ENCODE measurements at regions not wholly inside any gene's neighbourhood (a gene's known extent, or its start where the extent isn't known, plus 50 kb on each side); places are given as distances from the start of the nearest gene placed in this dataset.

DNA sequence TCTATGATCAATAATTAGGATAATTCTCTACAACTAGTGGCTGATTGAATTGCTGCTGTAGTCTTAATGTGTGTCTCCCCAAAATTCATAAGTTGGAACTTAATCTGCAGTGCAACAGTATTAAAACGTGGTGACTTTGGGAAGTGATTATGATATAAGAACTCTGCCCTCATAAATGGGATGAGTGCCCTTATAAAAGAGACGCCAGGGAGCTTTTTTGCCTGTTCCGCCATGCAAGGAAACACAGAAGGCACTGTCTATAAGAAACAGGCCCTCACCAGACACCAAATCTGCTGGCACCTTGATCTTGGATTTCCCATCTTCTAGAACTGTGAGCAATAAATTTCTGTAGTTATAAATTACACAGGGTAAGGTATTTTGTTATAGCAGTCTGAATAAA lies 161.0 kb downstream of the ALX1 start:
- H3K9me3 ChIP-seq (ENCODE audit: control insufficient read depth, low read length) = peaks cover 11% of the 10 kb centered on the region
- Mint-ChIP-seq H3K36me3 (ENCODE audit: low read depth) (no peaks in the 10 kb centered on the region), H3K4me3 (no peak overlapping the region), H3K27me3 (ENCODE audit: insufficient read depth) (peaks cover 8% of the 10 kb centered on the region), H3K4me1 (peaks cover 36% of the 10 kb centered on the region), H3K27ac (no peak overlapping the region), H3K9me3 (peaks cover 13% of the 10 kb centered on the region)
- no peaks in the 10 kb centered on the region for H3K27me3 ChIP-seq (ENCODE audit: control insufficient read depth, insufficient read depth, low read length, poor library complexity, severe bottlenecking)
- no peaks in the 10 kb centered on the region for H3K36me3 ChIP-seq (ENCODE audit: control insufficient read depth, insufficient read depth, low read length)
- no peak overlapping the region for H3K9ac ChIP-seq (ENCODE audit: extremely low read depth, low read length, poor library complexity, severe bottlenecking)
- H3K4me3 ChIP-seq (ENCODE audit: low read length) = peak overlapping the region; percentile 39
- TF ChIP-seq, protein P1, sequence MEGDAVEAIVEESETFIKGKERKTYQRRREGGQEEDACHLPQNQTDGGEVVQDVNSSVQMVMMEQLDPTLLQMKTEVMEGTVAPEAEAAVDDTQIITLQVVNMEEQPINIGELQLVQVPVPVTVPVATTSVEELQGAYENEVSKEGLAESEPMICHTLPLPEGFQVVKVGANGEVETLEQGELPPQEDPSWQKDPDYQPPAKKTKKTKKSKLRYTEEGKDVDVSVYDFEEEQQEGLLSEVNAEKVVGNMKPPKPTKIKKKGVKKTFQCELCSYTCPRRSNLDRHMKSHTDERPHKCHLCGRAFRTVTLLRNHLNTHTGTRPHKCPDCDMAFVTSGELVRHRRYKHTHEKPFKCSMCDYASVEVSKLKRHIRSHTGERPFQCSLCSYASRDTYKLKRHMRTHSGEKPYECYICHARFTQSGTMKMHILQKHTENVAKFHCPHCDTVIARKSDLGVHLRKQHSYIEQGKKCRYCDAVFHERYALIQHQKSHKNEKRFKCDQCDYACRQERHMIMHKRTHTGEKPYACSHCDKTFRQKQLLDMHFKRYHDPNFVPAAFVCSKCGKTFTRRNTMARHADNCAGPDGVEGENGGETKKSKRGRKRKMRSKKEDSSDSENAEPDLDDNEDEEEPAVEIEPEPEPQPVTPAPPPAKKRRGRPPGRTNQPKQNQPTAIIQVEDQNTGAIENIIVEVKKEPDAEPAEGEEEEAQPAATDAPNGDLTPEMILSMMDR (conservative IDR thresholded peaks at IDR 0.05) = no peak
- no peak overlapping the region for H3K27ac ChIP-seq (ENCODE audit: low read depth, low read length)
- peaks cover 7% of the 10 kb centered on the region for H3K4me1 ChIP-seq (ENCODE audit: control insufficient read depth, insufficient read depth, low read length)
- WGBS, 2 experiments (ENCODE audit: insufficient coverage in 1 of 2, insufficient read length in 1 of 2) = 89 to 90% methylated on average over 3 of the region's 3 CpGs
- DNase-seq = no peak

DNA sequence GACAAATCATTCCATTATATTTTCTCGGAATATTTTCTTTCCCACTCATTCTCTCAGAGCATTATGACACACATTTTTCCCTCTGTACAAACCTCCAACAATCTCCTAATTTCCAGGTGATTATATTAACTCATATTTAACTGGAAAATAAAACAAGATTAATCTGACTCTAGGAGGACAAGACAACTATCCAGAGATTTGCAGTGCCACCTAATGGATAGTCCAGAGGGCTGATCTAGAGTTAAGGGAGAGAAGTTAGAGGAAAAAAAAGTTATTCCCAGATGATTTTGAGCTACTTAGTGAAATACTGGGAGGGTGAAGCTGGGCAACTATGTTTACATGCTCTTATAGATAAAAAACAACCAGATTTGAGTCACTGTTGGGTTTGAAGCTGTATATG lies 161.7 kb downstream of the ALX1 start:
- peaks cover 7% of the 10 kb centered on the region for H3K4me1 ChIP-seq (ENCODE audit: control insufficient read depth, insufficient read depth, low read length)
- TF ChIP-seq, protein P1 (conservative IDR thresholded peaks at IDR 0.05) = peak; percentile 62
- Mint-ChIP-seq H3K9me3 (peaks cover 13% of the 10 kb centered on the region), H3K4me3 (no peak overlapping the region), H3K27ac (no peak overlapping the region), H3K27me3 (ENCODE audit: insufficient read depth) (peaks cover 8% of the 10 kb centered on the region), H3K4me1 (peaks cover 39% of the 10 kb centered on the region), H3K36me3 (ENCODE audit: low read depth) (no peaks in the 10 kb centered on the region)
- H3K27me3 ChIP-seq (ENCODE audit: control insufficient read depth, insufficient read depth, low read length, poor library complexity, severe bottlenecking) = no peaks in the 10 kb centered on the region
- H3K4me3 ChIP-seq (ENCODE audit: low read length) = no peak overlapping the region
- no peak overlapping the region for H3K9ac ChIP-seq (ENCODE audit: extremely low read depth, low read length, poor library complexity, severe bottlenecking)
- H3K27ac ChIP-seq (ENCODE audit: low read depth, low read length) = no peak overlapping the region
- no peaks in the 10 kb centered on the region for H3K36me3 ChIP-seq (ENCODE audit: control insufficient read depth, insufficient read depth, low read length)
- peaks cover 11% of the 10 kb centered on the region for H3K9me3 ChIP-seq (ENCODE audit: control insufficient read depth, low read length)
- no peak for DNase-seq
- 77% methylated on average over 1 of the region's 1 CpG; no CpG with 5 or more reads in 1 of the 2 experiments for WGBS, 2 experiments (ENCODE audit: insufficient coverage in 1 of 2, insufficient read length in 1 of 2)

GRCh38 chr12:85445060-85445938 lies 165.3 kb downstream of the ALX1 start:
- 73 to 81% methylated on average over 3 to 6 of the region's 6 CpGs for WGBS, 2 experiments (ENCODE audit: insufficient coverage in 1 of 2, insufficient read length in 1 of 2)
- H3K27me3 ChIP-seq (ENCODE audit: control insufficient read depth, insufficient read depth, low read length, poor library complexity, severe bottlenecking) = no peaks in the 10 kb centered on the region
- no peaks in the 10 kb centered on the region for H3K36me3 ChIP-seq (ENCODE audit: control insufficient read depth, insufficient read depth, low read length)
- Mint-ChIP-seq H3K36me3 (ENCODE audit: low read depth) (no peaks in the 10 kb centered on the region), H3K27ac (peak overlapping the region; percentile 46), H3K4me3 (no peak overlapping the region), H3K27me3 (ENCODE audit: insufficient read depth) (no peaks in the 10 kb centered on the region), H3K4me1 (peaks cover 45% of the 10 kb centered on the region), H3K9me3 (no peaks in the 10 kb centered on the region)
- no peak overlapping the region for H3K9ac ChIP-seq (ENCODE audit: extremely low read depth, low read length, poor library complexity, severe bottlenecking)
- no peak overlapping the region for H3K4me3 ChIP-seq (ENCODE audit: low read length)
- H3K9me3 ChIP-seq (ENCODE audit: control insufficient read depth, low read length) = no peaks in the 10 kb centered on the region
- TF ChIP-seq, protein P1 (conservative IDR thresholded peaks at IDR 0.05) = no peak
- DNase-seq = peak; percentile 69
- peaks cover 7% of the 10 kb centered on the region for H3K4me1 ChIP-seq (ENCODE audit: control insufficient read depth, insufficient read depth, low read length)
- no peak overlapping the region for H3K27ac ChIP-seq (ENCODE audit: low read depth, low read length)

All from endodermal cell (in vitro differentiated cells).